Testis (tissue), 2 donors: ENCODE measurements at regions not wholly inside any gene's neighbourhood (a gene's known extent, or its start where the extent isn't known, plus 50 kb on each side); places are given as distances from the start of the nearest gene placed in this dataset.

Experiments
- CTCF ChIP-seq, 3 experiments: fragments of 450-650 bp in 2 of 3; fragments of 200-600 bp in 1 of 3; sonication (generic) in 1 of 3; IDR thresholded peaks; one replicate each; pipeline ENCODE4 v1.5.1; 2016 to 2019; ENCODE audit warnings: antibody characterized with exemption in 3 of 3, mild to moderate bottlenecking in 2 of 3, moderate library complexity in 1 of 3
- POLR2A ChIP-seq: fragments of 450-650 bp; IDR thresholded peaks from one replicate; pipeline ENCODE4 v1.6.1; 2017; ENCODE audit warnings: antibody characterized with exemption, mild to moderate bottlenecking, moderate library complexity

DNA sequence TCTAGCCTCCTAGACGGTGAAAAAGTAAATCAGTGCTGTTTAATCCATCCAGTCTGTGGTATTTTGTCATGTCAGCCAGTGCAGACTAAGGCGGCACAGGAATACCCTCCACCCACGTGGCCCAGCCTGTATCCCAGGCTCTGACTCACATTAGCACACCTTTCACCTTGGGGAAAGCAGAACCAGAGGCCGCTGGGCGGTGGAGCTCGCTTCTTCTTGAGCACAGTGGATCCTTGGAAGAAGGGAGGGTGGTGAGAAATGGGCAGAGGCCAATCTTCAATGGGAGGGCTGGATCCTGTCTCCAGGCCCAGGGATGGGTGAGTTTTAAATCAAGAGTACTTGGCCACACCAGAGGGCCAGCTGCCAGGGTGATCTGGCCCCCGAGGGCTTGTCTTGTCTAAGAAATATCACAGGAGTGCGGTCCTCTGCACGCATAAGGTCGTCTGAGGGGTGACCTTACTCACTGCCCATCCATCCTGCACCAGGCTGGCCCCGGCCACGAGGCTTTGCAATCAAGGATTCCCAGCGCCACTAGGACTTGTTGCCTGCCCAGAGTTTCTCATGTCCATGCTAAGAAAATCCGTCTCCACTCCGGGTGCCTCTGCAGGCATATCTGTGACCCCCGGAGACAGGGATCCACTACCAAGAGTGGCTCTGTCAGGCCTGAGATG lies 658.5 kb downstream of the BRD1 start:
- no peak for TF ChIP-seq POLR2A
- TF ChIP-seq CTCF (IDR thresholded peaks at IDR 0.05) = no peak
